SK-N-SH treated with all-trans-retinoic acid at 6 μM for 48 hours (cell line): ENCODE measurements at regions not wholly inside any gene's neighbourhood (a gene's known extent, or its start where the extent isn't known, plus 50 kb on each side); places are given as distances from the start of the nearest gene placed in this dataset.

ENCODE experiments used
- BACH2 ChIP-seq: fragments of 250-450 bp; sonication (Bioruptor Pico); IDR thresholded peaks from 2 replicates; pipeline ENCODE4 v1.9.0; 2021; ENCODE audit warnings: mild to moderate bottlenecking, borderline replicate concordance
- CSDC2 ChIP-seq: fragments of 250-450 bp; sonication (Bioruptor Pico); IDR thresholded peaks from 2 replicates; pipeline ENCODE4 v1.5.0; 2020; ENCODE audit warnings: mild to moderate bottlenecking, moderate library complexity
- ESRRG ChIP-seq: fragments of 250-450 bp; sonication (Bioruptor Pico); IDR thresholded peaks from 2 replicates; pipeline ENCODE4 v1.6.1; 2021; ENCODE audit warnings: mild to moderate bottlenecking
- PATZ1 ChIP-seq: fragments of 250-450 bp; sonication (Bioruptor Pico); IDR thresholded peaks from 2 replicates; pipeline ENCODE4 v1.8.0; 2020; ENCODE audit warnings: mild to moderate bottlenecking, moderate library complexity, borderline replicate concordance

- TF ChIP-seq ESRRG (CRISPR knock-in tag) = no peak
- no peak for TF ChIP-seq BACH2
- no peak for TF ChIP-seq CSDC2 (CRISPR knock-in tag)
- no peak for TF ChIP-seq PATZ1 (CRISPR knock-in tag)
Measured at GRCh38 chr6:117143647-117144046, 121.7 kb upstream of the VGLL2 start.
